ENCODE measurements at regions not wholly inside any gene's neighbourhood (a gene's known extent, or its start where the extent isn't known, plus 50 kb on each side); places are given as distances from the start of the nearest gene placed in this dataset.

DNA sequence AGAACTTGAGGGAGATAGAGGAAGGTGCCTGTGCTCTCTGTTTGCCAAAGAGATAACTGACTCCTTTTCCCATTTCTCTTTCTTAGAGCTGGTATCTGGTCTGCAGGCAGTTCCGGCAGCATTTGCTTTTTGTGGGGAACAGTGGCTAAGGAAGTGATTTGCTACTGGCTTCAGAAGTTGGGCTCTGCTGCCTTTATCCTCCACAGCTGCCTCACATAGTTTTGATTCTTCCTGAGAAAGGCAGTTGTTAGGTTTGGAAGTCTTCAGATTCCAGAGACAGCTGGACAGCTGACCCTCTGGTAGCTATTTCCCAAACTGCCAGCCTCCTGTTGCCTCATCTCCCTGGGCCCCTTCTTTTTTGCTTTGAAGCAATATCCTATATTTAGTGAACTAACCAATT lies 62.6 kb upstream of the MACF1 start:
- DNase-seq, result no peak

DNA sequence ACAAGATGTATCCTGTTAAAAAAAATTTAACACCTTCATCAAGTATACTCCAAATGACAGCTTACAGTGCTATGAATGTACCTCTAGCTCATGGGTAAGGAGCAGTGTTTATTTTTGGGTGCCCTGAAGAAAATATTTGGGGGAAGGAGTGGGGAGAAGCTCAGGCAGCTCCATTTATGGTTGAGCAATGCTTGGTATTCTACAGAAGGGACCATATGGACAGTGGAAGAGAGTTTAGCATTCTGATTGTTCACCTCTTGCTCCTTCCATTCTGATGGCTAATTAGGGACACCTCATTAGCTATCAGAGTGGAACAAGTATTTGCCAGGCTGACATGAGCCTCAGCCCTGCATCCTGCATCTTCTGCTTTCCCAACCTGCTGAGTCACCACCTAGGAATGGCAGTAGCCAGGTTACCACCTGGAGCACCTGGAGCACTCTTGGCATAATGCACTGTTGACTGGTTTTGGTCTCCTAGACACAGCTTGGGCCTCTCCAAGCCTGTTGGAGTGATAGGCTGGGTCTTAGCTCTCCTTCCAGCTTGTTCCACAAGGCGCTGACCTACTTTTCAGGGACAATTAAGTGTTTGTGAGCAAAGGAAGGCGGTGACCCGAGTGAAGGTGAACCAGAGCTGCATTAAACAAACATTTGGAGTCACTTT lies 62.0 kb upstream of the MACF1 start:
- DNase-seq, result no peak

DNA sequence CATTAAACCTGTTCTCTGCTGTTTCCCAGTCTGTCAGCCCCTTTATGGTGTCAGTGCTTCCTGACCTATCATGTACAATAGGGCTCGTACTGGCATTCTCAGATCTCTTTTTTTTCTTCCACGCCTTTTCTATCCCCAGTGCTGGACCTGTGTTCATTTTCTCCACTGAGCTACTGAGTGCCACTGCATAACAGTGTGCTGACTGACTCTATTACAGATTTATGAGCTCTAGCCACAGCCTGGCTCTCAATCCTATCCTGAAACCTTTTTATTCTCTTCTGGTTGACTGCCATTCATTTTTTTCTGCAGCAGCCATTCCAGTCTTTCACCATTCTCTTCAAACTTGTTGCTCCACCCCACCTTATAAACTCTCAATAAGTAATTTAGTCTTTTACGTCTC lies 59.6 kb upstream of the MACF1 start:
- DNase-seq, result no peak

DNA sequence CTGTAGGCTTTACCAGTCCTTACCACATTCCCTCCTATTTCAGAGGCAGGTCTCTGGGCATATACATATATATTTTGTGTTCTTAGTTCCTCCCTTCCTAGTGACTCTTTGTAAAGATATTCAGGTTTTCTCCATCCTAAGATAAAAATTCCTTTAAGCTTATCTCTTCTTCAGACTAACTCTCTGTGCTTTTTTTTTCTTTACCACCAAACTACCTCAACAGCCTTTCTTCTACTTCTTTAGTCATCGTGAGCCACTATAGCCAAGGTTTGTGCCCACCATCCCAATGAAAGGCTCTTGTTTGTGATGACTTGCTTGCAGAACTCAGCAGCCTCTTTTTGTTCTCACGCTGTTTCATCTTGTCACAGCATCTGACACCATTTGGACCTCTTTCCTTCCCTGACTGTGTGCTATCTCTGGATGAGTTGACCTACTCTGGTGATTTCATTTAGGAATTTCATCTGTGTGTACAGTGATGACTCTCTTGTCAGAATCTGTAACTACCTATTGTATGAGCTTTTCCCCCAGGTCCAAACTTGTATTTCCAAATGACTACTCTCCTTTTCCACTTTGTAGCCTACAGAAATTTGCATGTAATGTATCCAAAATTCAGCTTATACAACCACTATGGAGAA lies 59.0 kb upstream of the MACF1 start:
- DNase-seq, result no peak

DNA sequence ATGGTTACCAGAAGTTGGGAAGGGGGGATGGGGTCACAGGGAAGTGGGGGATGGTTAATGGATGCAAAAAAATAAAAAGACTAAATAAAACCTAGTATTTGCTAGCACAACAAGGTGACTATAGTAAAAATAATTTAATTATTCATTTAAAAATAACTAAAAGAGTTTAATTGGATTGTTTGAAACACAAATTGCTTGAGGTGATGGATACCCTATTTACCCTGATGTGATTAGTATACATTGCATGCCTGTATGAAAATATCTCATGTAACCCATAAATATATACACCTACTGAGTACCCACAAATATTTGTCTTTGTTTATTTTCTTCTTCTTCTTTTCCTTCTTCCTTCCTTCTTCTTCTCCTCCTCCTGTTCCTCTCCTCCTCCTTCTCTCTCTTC lies 57.8 kb upstream of the MACF1 start:
- no peak for DNase-seq

DNA sequence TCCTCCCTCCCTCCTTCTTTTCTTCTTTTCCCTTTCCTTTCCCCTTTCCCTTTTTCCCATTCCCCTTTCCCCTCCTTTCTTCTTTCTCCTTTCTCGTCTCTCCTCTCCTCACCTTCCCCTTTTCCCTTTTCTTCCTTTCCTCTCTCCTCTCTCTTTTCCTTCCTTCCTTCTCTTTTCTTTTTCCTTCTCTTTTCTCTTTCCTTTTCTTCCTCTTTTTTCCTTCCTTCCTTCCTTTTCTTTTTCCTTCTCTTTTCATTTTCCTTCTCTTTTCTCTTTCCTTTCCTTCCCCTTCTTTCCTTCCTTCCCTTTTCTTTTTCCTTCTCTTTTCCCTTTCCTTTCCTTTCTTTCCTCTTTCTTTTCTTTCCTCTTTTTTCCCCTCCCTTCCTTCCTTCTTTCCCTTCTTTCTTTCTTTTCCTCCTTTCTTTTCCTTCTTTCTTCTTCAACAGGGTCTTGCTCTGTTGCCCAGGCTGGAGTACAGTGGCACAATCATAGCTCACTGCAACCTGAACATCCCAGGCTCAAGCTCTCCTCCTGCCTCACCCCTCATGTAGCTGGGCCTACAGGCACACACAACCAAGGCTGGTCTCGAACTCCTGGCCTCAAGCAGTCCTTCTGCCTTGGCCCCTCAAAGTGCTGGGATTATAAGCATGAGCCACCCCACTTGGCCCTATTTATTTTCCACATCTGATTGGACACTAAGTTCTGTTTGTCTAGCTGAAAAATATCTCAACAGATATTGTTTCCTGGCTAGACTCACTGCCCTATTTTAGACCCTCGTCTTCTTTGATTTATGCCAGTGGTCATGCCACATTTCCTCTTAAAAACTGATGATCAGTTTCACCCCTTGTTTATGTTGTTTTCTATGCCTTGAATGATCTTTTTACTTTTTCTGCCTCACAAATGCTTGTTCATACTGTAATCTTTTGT lies 57.1 kb upstream of the MACF1 start:
- DNase-seq, result no peak

DNA sequence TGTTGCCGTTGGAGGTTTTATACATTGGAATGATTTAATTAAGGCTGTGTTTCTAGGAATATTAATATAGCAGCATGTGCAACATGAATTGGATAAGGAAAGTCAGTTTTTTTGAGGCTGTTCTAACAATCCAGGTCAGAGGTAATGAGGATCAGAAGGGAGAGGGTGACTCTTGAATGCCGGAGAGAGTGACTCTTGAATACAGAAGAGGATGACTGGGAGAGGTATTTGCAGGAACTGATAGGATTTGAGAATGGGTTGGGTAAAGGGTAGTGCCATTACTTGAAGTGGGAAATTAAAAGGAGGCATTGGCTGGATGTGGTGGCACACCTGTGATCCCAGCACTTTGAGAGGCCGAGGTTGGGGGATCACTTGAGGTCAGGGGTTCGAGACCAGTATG lies 55.6 kb upstream of the MACF1 start:
- DNase-seq, result no peak

DNA sequence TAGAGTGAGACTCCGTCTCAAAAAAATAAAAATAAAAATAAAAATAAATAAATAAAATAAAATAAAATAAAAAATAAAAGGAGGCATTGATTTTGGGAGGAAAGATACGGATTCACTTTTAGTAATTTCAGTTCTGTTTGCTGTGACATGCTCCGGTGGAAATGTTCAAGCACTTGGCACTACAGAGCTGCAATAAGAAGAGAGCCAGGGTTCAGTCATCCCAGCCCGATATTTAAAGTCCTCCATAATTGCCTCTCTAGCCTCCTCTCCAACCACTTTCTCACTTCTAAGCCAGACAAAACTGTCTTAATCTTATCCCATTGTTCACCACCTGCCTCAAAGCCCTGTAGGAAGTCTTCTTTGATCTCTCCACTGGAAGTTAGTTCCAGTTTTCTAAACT lies 55.0 kb upstream of the MACF1 start:
- no peak for DNase-seq

DNA sequence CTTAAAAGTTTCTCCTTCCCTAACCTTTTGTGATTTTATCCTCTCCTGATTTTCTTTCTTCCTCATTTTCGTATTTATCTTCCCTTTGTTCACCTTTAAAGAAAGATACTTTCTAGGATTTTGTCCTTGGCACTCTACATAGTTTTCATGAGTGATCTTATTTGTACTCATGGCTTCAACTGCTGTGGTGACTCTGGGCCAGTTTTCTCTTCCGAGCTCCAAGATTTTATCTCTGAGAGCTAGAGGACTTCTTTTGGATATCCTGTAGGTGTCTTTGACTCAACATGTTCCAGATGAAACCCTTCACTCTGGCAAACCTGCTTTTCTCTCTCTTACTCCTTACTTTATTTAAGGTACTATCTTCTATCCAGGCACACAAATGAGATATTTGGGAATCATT lies 53.7 kb upstream of the MACF1 start:
- no peak for DNase-seq

DNA sequence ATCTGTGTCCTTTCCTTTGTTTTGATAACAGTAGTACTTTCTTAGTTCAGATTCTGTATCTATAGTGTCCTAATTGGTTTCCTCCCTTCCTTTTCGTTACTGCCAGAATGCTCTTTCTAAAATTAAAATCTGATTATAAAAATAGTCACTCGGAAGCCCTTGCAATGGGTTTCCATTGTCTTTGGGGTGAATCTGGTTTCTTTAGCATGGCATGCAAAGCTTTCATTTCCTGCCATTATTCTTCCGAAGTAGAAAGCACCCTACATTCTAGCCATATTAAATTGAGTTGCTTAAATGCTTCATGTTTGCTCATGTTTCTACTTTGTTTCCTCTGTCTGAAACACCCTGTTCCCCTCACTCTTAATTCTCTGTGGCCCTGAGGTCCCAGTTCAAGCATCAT lies 53.2 kb upstream of the MACF1 start:
- DNase-seq, result no peak

DNA sequence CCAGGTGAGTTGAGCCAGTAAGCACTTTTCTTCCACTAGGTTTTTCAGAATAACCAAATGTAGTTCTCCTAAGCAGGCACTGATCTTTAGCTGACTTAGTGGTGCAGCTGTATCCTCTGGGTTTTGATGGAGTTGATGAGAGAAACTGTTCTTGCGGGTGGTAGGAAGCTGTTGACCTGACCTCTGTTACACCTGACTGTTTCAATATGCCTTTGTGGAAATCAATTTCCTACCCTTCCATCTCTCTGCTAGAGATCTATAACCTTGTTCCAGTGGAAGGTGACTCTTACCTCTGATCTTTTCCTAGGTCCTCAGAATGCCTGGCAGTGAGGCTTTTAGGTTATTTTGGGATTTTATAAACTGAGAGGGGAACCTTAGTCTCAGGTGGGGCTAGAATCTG lies 51.6 kb upstream of the MACF1 start:
- DNase-seq, result no peak

DNA sequence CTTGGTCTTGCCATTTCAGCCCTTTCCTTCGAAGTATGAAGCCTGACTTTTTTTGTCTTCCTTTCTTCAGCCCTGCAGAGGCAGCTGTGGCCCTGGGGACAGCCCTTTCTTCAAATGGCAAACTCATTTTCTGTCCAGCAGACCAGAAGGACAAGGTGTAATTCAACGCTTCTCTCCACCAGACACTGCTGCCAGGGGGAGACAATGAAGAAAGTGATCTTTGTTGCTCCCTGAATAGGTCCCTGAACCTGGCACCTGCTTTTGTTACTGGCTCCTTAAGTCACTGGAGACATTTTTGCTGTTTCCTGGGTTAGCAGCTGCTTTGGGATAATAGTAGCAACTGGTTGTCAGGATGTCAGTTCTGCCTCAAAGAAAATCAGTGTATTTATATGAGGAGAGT lies 50.8 kb upstream of the MACF1 start:
- no peak for DNase-seq

DNA sequence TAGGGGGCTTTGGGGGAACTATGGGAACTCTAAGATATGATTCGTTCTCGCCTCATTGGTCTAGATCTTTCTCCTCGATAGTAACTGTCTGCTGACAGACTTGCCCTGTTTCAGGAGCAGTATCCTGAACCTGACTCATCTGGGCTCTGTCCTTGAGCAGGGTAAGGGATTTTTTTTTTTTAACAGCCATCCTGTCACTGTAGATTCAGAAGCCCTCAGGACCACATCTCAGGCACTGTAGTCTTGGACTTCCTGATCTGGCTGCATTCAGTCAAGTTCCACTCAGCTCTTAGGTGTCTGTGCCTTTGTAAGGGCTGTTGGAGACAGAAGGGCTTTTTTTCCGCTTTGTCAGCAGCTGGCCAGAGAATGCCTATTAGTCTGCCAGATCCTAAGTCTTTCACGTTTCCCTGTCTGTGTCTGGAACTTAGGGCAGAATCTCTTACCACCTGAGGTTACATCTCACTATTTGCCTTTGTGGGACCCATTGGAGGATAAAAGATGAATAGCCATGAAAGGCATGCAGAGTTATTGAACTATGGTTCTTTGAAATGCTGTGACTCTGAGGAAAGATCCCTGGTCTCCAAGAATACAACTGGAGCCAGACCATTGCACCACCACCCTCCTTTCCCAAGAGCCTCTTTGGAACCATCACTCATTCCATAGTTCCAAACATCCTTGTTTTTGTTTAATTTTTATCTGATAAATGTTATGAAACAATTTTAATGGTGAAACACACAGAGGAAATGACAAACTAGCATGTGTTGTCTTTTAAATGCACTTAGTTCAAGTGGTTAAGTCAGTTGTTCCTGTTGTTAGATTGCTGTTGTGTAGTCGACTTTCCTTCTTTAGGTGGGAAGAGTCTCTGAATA lies 49.7 kb upstream of the MACF1 start:
- no peak for DNase-seq
